ENCODE measurements at regions not wholly inside any gene's neighbourhood (a gene's known extent, or its start where the extent isn't known, plus 50 kb on each side); places are given as distances from the start of the nearest gene placed in this dataset.
"Not testable (repeated sequence)": the region's sequence is repeated elsewhere in the genome, so short reads cannot be mapped to it uniquely, and the experiment has no call there.

GRCh38 chr16:29190553-29191431 lies 205.9 kb downstream of the LAT start:
- not testable (repeated sequence) for H3K9ac ChIP-seq (ENCODE audit: low read depth, low read length); H3K36me3 ChIP-seq (ENCODE audit: insufficient read depth, low read length); H3K9me3 ChIP-seq (ENCODE audit: control insufficient read depth, insufficient read depth, low read length); H3K4me1 ChIP-seq (ENCODE audit: insufficient read depth, low read length)

GRCh38 chr16:29188806-29189205 lies 204.0 kb downstream of the LAT start:
- H3K9me3 ChIP-seq (ENCODE audit: control insufficient read depth, insufficient read depth, low read length): not testable (repeated sequence)

GRCh38 chr16:29186306-29187220 lies 201.7 kb downstream of the LAT start:
- not testable (repeated sequence) for H3K36me3 ChIP-seq (ENCODE audit: insufficient read depth, low read length); H3K9me3 ChIP-seq (ENCODE audit: control insufficient read depth, insufficient read depth, low read length); H3K9ac ChIP-seq (ENCODE audit: low read depth, low read length); H3K4me1 ChIP-seq (ENCODE audit: insufficient read depth, low read length)

More at GRCh38 chr16:29188806-29189205, 204.0 kb downstream of the LAT start:
- H3K9ac ChIP-seq (ENCODE audit: low read depth, low read length); H3K36me3 ChIP-seq (ENCODE audit: insufficient read depth, low read length); H3K4me1 ChIP-seq (ENCODE audit: insufficient read depth, low read length): not testable (repeated sequence)

- H3K9me3 ChIP-seq (ENCODE audit: control insufficient read depth, insufficient read depth, low read length); H3K4me1 ChIP-seq (ENCODE audit: insufficient read depth, low read length); H3K36me3 ChIP-seq (ENCODE audit: insufficient read depth, low read length): not testable (repeated sequence)
Observed at GRCh38 chr16:29185872-29186271, 201.0 kb downstream of the LAT start.

GRCh38 chr16:29184738-29185438 lies 200.0 kb downstream of the LAT start:
- H3K9me3 ChIP-seq (ENCODE audit: control insufficient read depth, insufficient read depth, low read length); H3K4me1 ChIP-seq (ENCODE audit: insufficient read depth, low read length); H3K36me3 ChIP-seq (ENCODE audit: insufficient read depth, low read length); H3K9ac ChIP-seq (ENCODE audit: low read depth, low read length): not testable (repeated sequence)

More at GRCh38 chr16:29185872-29186271, 201.0 kb downstream of the LAT start:
- H3K9ac ChIP-seq (ENCODE audit: low read depth, low read length): not testable (repeated sequence)

GRCh38 chr16:29182940-29183868 lies 198.4 kb downstream of the LAT start:
- H3K4me1 ChIP-seq (ENCODE audit: insufficient read depth, low read length); H3K9me3 ChIP-seq (ENCODE audit: control insufficient read depth, insufficient read depth, low read length); H3K9ac ChIP-seq (ENCODE audit: low read depth, low read length); H3K36me3 ChIP-seq (ENCODE audit: insufficient read depth, low read length): not testable (repeated sequence)

GRCh38 chr16:29182501-29182900 lies 197.6 kb downstream of the LAT start:
- no peaks in the 10 kb centered on the region for H3K4me1 ChIP-seq (ENCODE audit: insufficient read depth, low read length)
- H3K9ac ChIP-seq (ENCODE audit: low read depth, low read length): no peak overlapping the region
- H3K9me3 ChIP-seq (ENCODE audit: control insufficient read depth, insufficient read depth, low read length): no peaks in the 10 kb centered on the region
- H3K36me3 ChIP-seq (ENCODE audit: insufficient read depth, low read length): no peaks in the 10 kb centered on the region

- not testable (repeated sequence) for H3K9me3 ChIP-seq (ENCODE audit: control insufficient read depth, insufficient read depth, low read length); H3K9ac ChIP-seq (ENCODE audit: low read depth, low read length); H3K36me3 ChIP-seq (ENCODE audit: insufficient read depth, low read length); H3K4me1 ChIP-seq (ENCODE audit: insufficient read depth, low read length)
Observed at GRCh38 chr16:29181921-29182411, 197.1 kb downstream of the LAT start.

GRCh38 chr16:29181254-29181780 lies 196.5 kb downstream of the LAT start:
- not testable (repeated sequence) for H3K36me3 ChIP-seq (ENCODE audit: insufficient read depth, low read length); H3K9me3 ChIP-seq (ENCODE audit: control insufficient read depth, insufficient read depth, low read length); H3K9ac ChIP-seq (ENCODE audit: low read depth, low read length); H3K4me1 ChIP-seq (ENCODE audit: insufficient read depth, low read length)

GRCh38 chr16:29180206-29180600 lies 195.4 kb downstream of the LAT start:
- H3K9ac ChIP-seq (ENCODE audit: low read depth, low read length); H3K9me3 ChIP-seq (ENCODE audit: control insufficient read depth, insufficient read depth, low read length); H3K36me3 ChIP-seq (ENCODE audit: insufficient read depth, low read length); H3K4me1 ChIP-seq (ENCODE audit: insufficient read depth, low read length): not testable (repeated sequence)

GRCh38 chr16:29179401-29180205 lies 194.8 kb downstream of the LAT start:
- H3K9me3 ChIP-seq (ENCODE audit: control insufficient read depth, insufficient read depth, low read length); H3K9ac ChIP-seq (ENCODE audit: low read depth, low read length); H3K36me3 ChIP-seq (ENCODE audit: insufficient read depth, low read length); H3K4me1 ChIP-seq (ENCODE audit: insufficient read depth, low read length): not testable (repeated sequence)

GRCh38 chr16:29177888-29178726 lies 193.3 kb downstream of the LAT start:
- H3K9ac ChIP-seq (ENCODE audit: low read depth, low read length); H3K36me3 ChIP-seq (ENCODE audit: insufficient read depth, low read length); H3K4me1 ChIP-seq (ENCODE audit: insufficient read depth, low read length); H3K9me3 ChIP-seq (ENCODE audit: control insufficient read depth, insufficient read depth, low read length): not testable (repeated sequence)
